ENCODE measurements at regions not wholly inside any gene's neighbourhood (a gene's known extent, or its start where the extent isn't known, plus 50 kb on each side); places are given as distances from the start of the nearest gene placed in this dataset.

GRCh38 chr6:54689620-54690019, 157.0 kb upstream of the FAM83B start:
- H3K4ac ChIP-seq (ENCODE audit: low read depth, low read length): no peak overlapping the region
- H3T11ph ChIP-seq (ENCODE audit: low read length): no peak overlapping the region
- Mint-ChIP-seq H3K36me3 (ENCODE audit: insufficient read depth in 1 of 3, low read depth in 3 of 3) (no peaks in the 10 kb centered on the region), H3K9me3 (peaks cover 0 to 3% of the 10 kb centered on the region in 2 experiments; a peak in 2 of 5 replicates), H3K4me3 (no peak overlapping the region), H3K27me3 (ENCODE audit: low read depth) (peaks cover 87% of the 10 kb centered on the region), H3K4me1 (peaks cover 8 to 9% of the 10 kb centered on the region in 2 experiments), H3K27ac (no peak overlapping the region)
- no peak overlapping the region for H4K91ac ChIP-seq (ENCODE audit: insufficient read length, low read depth, low read length)
- H2BK15ac ChIP-seq (ENCODE audit: low read depth, low read length): no peak overlapping the region
- no peak overlapping the region for H3K56ac ChIP-seq (ENCODE audit: insufficient read length, low read depth, low read length)
- no peak overlapping the region for H3K4me2 ChIP-seq (ENCODE audit: insufficient read depth, insufficient read length, low read length)
- no peak for DNase-seq
- peaks cover 17% of the 10 kb centered on the region; the same call in 1 of the 2 replicates for H3K27me3 ChIP-seq (ENCODE audit: insufficient read depth, low read length)
- H3K27ac ChIP-seq (ENCODE audit: insufficient read length, low read depth, low read length): no peak overlapping the region
- no peak overlapping the region for H2AK5ac ChIP-seq (ENCODE audit: insufficient read length, low read length)
- no CpG with 5 or more reads among the region's 2 CpGs for WGBS (ENCODE audit: extremely low coverage, insufficient read length, low lambda C conversion rate)
- H3K9me3 ChIP-seq (ENCODE audit: control insufficient read depth, low read depth, low read length): no peaks in the 10 kb centered on the region
- H4K8ac ChIP-seq (replicated peaks; ENCODE audit: insufficient read length, low read depth, low read length): no peak overlapping the region
- H3K4me1 ChIP-seq (ENCODE audit: insufficient read depth, low read length): no peaks in the 10 kb centered on the region
- H2BK120ac ChIP-seq (ENCODE audit: low read depth, low read length, poor library complexity, severe bottlenecking): no peak overlapping the region
- H3K79me1 ChIP-seq (ENCODE audit: insufficient read depth, low read depth, low read length, poor library complexity, severe bottlenecking): no peaks in the 10 kb centered on the region
- H2BK20ac ChIP-seq (ENCODE audit: low read depth, low read length, poor library complexity, severe bottlenecking): no peak overlapping the region
- H2AFZ ChIP-seq (ENCODE audit: low read length): no peak overlapping the region
- no peak overlapping the region for H2BK12ac ChIP-seq (ENCODE audit: insufficient read length, low read depth, low read length)
- H2BK5ac ChIP-seq (ENCODE audit: insufficient read length, low read length): no peak overlapping the region
- no peaks in the 10 kb centered on the region for H3K23me2 ChIP-seq (ENCODE audit: insufficient read length, low read depth, low read length, poor library complexity, severe bottlenecking)
- no peak overlapping the region for H3K9ac ChIP-seq (ENCODE audit: extremely low read depth, insufficient read length, low read length)
- no peak overlapping the region for H4K5ac ChIP-seq (ENCODE audit: insufficient read length, low read depth, low read length)
- no peaks in the 10 kb centered on the region for H4K20me1 ChIP-seq (ENCODE audit: control insufficient read depth, insufficient read depth, insufficient read length)
- no peak overlapping the region for H3K14ac ChIP-seq (ENCODE audit: insufficient read depth, low read length)
- TF ChIP-seq, protein P1, sequence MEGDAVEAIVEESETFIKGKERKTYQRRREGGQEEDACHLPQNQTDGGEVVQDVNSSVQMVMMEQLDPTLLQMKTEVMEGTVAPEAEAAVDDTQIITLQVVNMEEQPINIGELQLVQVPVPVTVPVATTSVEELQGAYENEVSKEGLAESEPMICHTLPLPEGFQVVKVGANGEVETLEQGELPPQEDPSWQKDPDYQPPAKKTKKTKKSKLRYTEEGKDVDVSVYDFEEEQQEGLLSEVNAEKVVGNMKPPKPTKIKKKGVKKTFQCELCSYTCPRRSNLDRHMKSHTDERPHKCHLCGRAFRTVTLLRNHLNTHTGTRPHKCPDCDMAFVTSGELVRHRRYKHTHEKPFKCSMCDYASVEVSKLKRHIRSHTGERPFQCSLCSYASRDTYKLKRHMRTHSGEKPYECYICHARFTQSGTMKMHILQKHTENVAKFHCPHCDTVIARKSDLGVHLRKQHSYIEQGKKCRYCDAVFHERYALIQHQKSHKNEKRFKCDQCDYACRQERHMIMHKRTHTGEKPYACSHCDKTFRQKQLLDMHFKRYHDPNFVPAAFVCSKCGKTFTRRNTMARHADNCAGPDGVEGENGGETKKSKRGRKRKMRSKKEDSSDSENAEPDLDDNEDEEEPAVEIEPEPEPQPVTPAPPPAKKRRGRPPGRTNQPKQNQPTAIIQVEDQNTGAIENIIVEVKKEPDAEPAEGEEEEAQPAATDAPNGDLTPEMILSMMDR (conservative IDR thresholded peaks at IDR 0.05): no peak
- H3K79me2 ChIP-seq (ENCODE audit: insufficient read depth, low read length): no peaks in the 10 kb centered on the region
- H3K18ac ChIP-seq (ENCODE audit: insufficient read length, low read depth, low read length): no peak overlapping the region
- no peak overlapping the region for H3K23ac ChIP-seq (ENCODE audit: insufficient read length, low read depth, low read length)

Data from H9 (cell line).